ENCODE measurements at regions not wholly inside any gene's neighbourhood (a gene's known extent, or its start where the extent isn't known, plus 50 kb on each side); places are given as distances from the start of the nearest gene placed in this dataset.
A peak's percentile ranks its signal among the peaks of the same experiment; 100 is the strongest.
"Not testable (repeated sequence)": the region's sequence is repeated elsewhere in the genome, so short reads cannot be mapped to it uniquely, and the experiment has no call there.

DNA sequence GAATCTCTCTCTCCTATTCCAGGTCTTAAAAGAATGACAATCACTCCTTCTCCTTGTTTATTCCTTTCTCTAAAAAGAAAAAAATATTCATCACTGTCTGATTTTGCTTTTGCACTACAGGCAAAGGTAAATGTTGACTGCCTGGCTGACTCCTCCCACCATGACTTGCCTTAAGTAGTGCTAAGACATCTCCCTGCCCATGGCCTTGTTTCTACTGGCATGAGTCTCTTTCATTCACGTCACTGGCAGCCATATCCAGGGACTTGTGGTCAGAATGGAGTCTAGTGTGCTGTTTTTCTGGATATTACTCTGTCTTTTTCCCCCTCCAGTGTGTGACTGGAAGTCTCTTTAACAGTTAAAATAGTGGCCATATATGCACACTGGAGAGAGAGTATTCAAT, 522.9 kb upstream of the DAB2 start:
- DNase-seq, result no peak

GRCh38 chr5:39946356-39947045, 521.7 kb upstream of the DAB2 start:
- DNase-seq, result peak; percentile 12 to 33

DNA sequence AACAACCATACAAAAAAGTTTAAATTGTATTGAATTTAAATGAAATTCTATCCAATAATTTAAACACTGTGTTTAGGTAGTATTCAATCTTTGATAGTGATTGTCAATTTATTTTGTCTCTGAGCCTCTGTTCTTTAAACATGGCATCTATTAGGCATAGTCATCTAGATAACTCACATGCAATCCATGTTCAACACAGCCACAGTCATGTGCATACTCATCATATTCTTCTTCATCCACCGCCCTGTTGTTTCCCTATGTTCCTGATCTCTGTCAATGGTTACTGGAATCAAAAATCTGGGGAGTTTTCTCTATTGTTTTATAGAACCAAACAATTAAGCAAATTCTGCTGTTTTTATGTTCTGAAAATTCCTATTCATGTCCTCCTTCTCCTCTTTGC, 521.1 kb upstream of the DAB2 start:
- DNase-seq, result no peak

- no peak for DNase-seq
Observed at GRCh38 chr5:39943811-39944210, 519.0 kb upstream of the DAB2 start.

DNA sequence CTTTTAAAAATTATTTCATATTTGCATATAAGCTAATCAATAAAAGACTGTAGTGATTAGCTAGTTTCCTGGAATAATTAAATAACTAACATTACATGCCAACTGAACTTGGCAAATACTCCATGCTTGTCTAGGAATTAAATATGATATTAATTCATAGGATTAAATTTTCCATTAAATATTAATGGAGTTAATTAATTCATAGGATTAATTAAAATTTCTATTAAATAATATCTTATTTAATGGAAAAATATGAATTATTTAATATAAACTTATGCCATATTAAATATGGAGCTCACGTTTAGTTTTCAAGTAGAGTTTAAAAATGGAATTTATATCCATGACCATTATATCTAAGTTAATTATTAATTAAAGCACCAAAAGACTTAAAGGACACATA, 517.8 kb upstream of the DAB2 start:
- no peak for DNase-seq

DNA sequence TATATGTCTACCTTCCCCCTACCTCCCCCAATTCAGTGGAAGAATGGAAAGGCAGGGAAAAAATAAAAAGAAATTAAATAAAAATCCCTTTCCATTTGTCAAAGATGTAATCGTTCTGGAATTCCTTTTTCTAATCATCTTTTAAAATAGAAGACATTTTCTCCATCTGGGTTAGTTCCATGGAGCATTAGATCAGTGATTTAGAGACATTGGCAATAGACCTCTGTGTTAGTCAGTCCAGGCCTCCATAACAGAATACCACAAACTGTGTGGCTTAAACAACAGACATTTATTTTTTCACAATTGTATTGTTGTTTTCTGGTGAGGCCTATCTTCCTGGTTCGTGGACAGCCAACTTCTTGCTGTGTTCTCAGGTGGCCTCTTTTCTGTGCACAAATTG, 516.6 kb upstream of the DAB2 start:
- no peak for DNase-seq

- DNase-seq, result no peak
Observed at GRCh38 chr5:39934830-39935229, 510.1 kb upstream of the DAB2 start.

GRCh38 chr5:39933061-39933460, 508.3 kb upstream of the DAB2 start:
- no peak for DNase-seq

GRCh38 chr5:39928709-39929108, 503.9 kb upstream of the DAB2 start:
- DNase-seq, result no peak

- DNase-seq, result no peak
Observed at GRCh38 chr5:39919876-39920275, 495.1 kb upstream of the DAB2 start.

- DNase-seq, result no peak
Observed at GRCh38 chr5:39912906-39913305, 488.1 kb upstream of the DAB2 start.

DNA sequence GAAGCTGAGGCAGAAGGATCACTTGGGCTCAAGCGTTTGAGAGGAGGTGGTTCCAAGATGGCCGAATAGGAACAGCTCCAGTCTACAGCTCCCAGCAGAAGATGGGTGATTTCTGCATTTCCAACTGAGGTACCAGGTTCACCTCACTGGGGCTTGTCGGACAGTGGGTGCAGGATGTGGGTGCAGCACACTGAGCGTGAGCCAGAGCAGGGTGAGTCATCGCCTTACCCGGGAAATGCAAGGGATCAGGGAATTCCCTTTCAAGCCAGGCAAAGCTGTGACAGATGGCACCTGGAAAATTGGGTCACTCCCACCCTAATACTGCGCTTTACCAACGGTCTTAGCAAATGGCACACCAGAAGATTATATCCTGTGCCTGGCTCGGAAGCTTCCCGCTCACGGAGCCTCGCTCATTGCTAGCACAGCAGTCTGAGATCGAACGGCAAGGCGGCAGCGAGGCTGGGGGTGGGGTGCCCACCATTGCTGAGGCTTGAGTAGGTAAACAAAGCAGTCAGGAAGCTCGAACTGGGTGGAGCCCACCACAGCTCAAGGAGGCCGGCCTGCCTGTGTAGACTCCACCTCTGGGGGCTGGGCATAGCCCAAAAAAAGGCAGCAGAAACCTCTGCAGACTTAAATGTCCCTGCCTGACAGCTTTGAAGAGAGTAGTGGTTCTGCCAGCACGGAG, 482.6 kb upstream of the DAB2 start:
- DNase-seq, result not testable (repeated sequence)

DNA sequence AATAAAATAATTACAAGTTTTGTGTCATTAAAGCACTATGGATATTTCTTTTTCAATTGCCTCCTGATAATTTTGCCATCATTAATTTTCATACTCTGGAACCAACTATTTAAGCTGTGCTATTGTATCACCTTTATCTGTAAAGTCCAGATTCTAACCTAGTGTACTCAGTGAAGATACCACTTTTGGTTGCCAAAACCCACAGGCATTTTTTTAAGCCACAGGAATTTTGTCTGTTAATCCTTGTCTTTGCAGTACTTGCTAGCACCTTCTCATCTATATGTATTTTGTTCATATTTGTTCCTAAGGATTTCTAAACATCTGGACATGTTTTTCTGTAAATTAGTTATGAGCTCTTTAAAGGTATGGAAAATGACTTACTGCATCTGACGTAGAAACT, 481.4 kb upstream of the DAB2 start:
- no peak for DNase-seq

DNA sequence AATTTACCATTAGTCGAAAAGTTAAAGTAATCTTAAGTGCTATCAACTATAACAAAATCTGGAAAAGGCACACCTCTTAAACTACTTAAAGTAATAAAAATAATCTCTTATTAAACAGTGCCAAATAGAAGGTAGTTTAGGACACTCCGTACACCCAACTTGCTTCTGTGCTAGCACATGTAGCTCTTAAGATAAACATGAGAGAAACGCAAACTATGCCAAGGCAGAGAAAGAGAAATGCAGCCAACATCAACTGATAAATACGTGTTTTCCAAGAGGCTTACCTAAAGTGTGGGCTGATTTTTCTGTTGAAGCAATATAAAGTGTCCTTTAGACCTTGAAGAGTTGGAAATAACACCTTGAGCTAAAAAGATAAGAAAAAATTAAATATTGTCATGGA, 480.6 kb upstream of the DAB2 start:
- DNase-seq, result no peak

DNA sequence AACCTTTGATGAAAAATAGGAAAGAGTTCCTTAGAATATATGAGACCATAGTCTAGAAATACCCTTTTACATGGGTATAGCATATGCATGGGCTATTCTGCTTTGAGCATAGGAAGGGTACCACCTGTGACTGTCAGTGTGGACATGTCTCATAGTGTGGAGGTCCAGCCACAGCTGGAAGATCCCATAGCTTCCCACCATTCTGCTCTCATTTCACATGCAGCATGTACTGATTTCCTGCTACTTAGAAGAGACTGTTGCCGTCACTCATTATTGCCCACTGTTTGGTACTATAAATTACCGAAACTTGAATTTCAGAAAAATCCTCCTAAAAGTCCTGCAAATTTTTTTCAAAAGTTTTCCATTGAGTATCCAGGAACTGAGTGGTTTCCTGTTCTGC, 477.8 kb upstream of the DAB2 start:
- no peak for DNase-seq

GRCh38 chr5:39898731-39899130, 474.0 kb upstream of the DAB2 start:
- no peak for DNase-seq

DNA sequence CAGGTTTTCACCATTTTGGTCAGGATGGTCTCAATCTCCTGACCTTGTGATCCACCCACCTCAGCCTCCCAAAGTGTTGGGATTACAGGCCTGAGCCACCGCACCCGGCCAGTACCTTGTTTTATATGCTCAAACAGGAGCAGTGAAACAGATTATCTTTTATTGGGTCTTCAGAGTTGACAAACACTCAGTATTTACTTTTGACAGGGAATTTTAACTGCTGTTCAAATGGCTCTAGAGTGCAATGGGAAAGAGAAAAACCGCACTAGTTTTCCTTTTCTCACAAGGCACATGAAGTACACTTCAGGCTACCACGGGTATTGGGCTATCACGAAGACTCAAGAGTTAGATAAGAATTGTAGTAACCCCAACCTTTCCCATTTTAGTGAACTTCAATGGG, 471.9 kb upstream of the DAB2 start:
- no peak for DNase-seq

- no peak for DNase-seq
Observed at GRCh38 chr5:39896104-39896503, 471.3 kb upstream of the DAB2 start.

DNA sequence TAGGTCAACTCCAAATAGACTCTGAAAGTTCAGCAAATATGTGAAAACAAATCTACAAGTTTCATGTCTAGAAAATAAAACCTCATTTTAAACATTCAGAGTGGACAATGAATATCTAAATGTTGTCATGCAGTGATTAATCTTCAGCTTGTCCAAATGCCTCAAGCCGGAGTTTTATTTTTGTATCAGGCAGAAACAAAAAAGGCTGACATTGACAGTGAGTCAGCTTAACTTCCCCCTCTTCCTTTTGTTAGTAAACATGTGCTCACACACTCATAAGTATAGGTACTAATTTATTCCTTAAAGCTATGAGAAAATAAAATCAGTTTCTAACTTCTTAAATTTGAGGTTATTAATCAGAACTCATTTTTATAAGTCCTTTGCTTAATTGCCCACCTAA, 467.9 kb upstream of the DAB2 start:
- DNase-seq, result no peak

GRCh38 chr5:39891376-39891775, 466.6 kb upstream of the DAB2 start:
- no peak for DNase-seq

DNA sequence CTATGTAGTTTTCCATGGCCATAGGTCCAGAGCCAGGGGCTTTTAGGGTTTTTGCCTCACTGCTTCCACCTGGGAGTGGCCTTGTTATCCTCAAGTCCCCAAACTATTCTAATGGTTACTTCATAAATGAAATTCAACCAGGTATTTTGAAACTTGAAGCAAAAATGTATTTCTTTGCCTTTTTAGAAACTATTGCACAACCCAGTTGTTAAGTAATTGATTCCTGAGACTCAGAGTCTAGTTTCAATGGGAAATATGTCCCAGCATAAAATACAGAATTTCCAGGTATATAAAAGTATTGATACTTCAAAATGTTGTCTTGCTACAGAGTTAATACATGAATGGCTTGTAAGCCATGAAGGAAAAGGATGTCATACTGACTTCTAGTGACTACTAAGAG, 456.2 kb upstream of the DAB2 start:
- DNase-seq, result no peak

DNA sequence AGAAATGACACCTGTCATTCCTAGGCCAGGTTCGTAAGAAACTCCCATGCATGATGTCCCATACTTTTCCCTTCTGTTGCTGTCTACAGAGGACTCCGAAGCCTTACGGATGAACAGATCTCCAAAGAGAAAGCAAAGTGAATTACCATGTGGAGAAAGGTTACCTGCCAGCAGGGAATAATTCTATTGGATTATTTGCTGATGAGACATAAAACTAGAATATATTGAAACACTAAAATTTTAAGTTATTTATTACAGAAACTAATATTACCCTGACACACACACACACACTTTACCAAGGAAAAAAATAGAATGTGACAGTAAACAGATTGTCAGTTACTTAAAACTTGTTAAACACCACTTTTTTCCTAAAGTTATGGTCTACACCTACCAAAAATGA, 452.7 kb upstream of the DAB2 start:
- DNase-seq, result no peak

DNA sequence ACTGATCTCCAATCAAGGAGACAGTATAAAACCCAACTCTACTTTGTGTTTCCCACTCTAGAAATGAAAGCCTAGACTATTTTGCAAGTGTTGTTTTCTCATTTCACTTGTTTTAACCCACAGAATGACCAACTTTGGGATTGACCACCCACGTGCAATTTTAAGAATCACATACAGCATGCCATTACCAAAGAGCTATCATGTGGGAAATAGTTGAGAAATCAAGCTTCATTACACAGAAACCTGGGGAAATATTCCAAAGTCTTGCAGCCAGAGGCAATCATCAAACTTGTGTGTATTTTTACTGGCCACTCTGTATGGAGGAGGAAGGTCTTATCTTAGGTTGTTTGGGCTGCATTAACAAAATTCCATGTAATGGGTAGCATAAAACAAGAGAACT, 451.4 kb upstream of the DAB2 start:
- no peak for DNase-seq

DNA sequence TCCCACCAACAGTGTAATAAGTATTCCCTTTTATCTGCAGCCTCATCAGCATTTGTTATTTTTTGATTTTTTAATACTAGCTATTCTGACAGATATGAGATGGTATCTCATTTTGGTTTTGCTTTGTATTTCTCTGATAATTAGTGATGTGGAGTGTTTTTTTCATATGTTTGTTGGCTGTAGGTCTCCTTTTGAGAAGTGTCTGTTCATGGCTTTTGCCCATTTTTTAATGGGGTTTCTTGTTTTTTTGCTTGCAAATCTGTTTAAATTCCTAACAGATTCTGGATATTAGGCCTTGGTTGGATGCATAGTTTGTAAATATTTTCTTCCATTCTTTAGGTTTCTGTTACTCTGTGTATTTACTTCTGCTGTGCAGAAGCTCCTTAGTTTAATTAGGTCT, 445.4 kb upstream of the DAB2 start:
- no peak for DNase-seq

DNA sequence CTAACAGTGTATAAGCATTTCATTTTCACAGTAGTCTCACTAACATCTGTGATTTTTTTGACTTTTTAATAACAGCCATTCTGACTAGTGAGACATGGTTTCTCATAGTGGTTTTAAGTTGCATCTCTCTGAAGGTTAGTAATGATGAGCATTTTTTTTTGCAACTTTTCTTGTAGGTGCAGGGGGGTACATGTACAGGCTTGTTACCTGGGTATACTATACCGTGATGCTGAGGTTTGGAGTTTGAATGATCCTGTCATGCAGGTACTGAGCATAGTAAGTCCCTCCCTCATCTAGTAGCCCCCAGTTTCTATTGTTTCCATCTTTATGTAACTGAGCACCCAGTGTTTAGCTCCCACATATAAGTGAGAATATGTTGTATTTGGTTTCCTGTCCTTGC, 444.6 kb upstream of the DAB2 start:
- no peak for DNase-seq

Measured in Kasumi-1 (cell line).